SK-N-MC (cell line): ENCODE measurements at regions not wholly inside any gene's neighbourhood (a gene's known extent, or its start where the extent isn't known, plus 50 kb on each side); places are given as distances from the start of the nearest gene placed in this dataset.

Source experiments
- EZH2 ChIP-seq: fragments of 200-600 bp; sonication (generic); IDR thresholded peaks from one replicate; pipeline ENCODE4 v1.6.1; 2017; ENCODE audit warnings: antibody characterized with exemption
- POLR2AphosphoS5 ChIP-seq: IDR thresholded peaks from 2 replicates; pipeline ENCODE4 v1.6.1; 2012; ENCODE audit warnings: mild to moderate bottlenecking, low read depth, low read length, borderline replicate concordance

GRCh38 chr4:176470671-176471070 lies 150.9 kb downstream of the SPCS3 start:
- TF ChIP-seq EZH2 (no peak), POLR2AphosphoS5 (no peak)
